ENCODE measurements at regions not wholly inside any gene's neighbourhood (a gene's known extent, or its start where the extent isn't known, plus 50 kb on each side); places are given as distances from the start of the nearest gene placed in this dataset.
"Not testable (repeated sequence)": the region's sequence is repeated elsewhere in the genome, so short reads cannot be mapped to it uniquely, and the experiment has no call there.

- no peak for DNase-seq
Measured at GRCh38 chr6:834190-834589, 141.3 kb upstream of the EXOC2 start.

- DNase-seq, result not testable (repeated sequence)
Measured at GRCh38 chr6:832804-833203, 139.9 kb upstream of the EXOC2 start.

- no peak for DNase-seq
Measured at GRCh38 chr6:830667-831327, 137.9 kb upstream of the EXOC2 start.

- DNase-seq, result no peak
Measured at GRCh38 chr6:829656-830055, 136.7 kb upstream of the EXOC2 start.

GRCh38 chr6:827431-827830, 134.5 kb upstream of the EXOC2 start:
- DNase-seq, result no peak

GRCh38 chr6:819122-819521, 126.2 kb upstream of the EXOC2 start:
- DNase-seq, result no peak

GRCh38 chr6:818196-818595, 125.3 kb upstream of the EXOC2 start:
- no peak for DNase-seq

- no peak for DNase-seq
Measured at GRCh38 chr6:816510-817084, 123.7 kb upstream of the EXOC2 start.

- DNase-seq, result no peak
Measured at GRCh38 chr6:815348-815738, 122.4 kb upstream of the EXOC2 start.

GRCh38 chr6:814378-815347, 121.7 kb upstream of the EXOC2 start:
- DNase-seq, result no peak

GRCh38 chr6:811831-812230, 118.9 kb upstream of the EXOC2 start:
- no peak for DNase-seq

- DNase-seq, result no peak
Measured at GRCh38 chr6:811191-811590, 118.3 kb upstream of the EXOC2 start.

- DNase-seq, result no peak
Measured at GRCh38 chr6:804771-805170, 111.8 kb upstream of the EXOC2 start.

- DNase-seq, result no peak
Measured at GRCh38 chr6:804317-804716, 111.4 kb upstream of the EXOC2 start.

- DNase-seq, result no peak
Measured at GRCh38 chr6:803191-803977, 110.4 kb upstream of the EXOC2 start.

- DNase-seq, result no peak
Measured at GRCh38 chr6:802701-803100, 109.8 kb upstream of the EXOC2 start.

GRCh38 chr6:802223-802622, 109.3 kb upstream of the EXOC2 start:
- DNase-seq, result not testable (repeated sequence)

GRCh38 chr6:799769-800168, 106.8 kb upstream of the EXOC2 start:
- DNase-seq, result no peak

GRCh38 chr6:797479-798077, 104.6 kb upstream of the EXOC2 start:
- DNase-seq, result no peak

- no peak for DNase-seq
Measured at GRCh38 chr6:795046-795685, 102.2 kb upstream of the EXOC2 start.

GRCh38 chr6:793261-793660, 100.3 kb upstream of the EXOC2 start:
- no peak for DNase-seq

- DNase-seq, result no peak
Measured at GRCh38 chr6:792662-793061, 99.7 kb upstream of the EXOC2 start.
